ENCODE measurements at regions not wholly inside any gene's neighbourhood (a gene's known extent, or its start where the extent isn't known, plus 50 kb on each side); places are given as distances from the start of the nearest gene placed in this dataset.

DNA sequence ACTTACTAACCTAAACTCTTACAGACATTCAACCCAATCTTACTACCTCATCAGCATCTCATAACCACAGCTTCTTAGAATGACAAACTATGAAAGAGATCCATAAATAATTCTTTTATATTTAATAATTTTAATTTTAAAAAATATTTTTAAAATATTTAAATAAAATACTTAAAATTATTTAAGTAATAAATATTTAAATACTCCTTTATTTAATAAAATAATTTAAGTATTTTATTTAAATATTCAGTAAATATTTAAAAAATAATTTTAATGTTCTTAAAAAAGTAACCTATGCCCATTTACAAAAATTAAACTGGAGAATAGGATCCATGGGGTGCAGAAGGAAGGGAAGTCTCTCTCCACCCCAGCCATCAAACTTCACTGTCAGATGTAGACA, 627.3 kb upstream of the MGMT start:
- intact Hi-C loops (cut with micrococcal nuclease): no loop called here

DNA sequence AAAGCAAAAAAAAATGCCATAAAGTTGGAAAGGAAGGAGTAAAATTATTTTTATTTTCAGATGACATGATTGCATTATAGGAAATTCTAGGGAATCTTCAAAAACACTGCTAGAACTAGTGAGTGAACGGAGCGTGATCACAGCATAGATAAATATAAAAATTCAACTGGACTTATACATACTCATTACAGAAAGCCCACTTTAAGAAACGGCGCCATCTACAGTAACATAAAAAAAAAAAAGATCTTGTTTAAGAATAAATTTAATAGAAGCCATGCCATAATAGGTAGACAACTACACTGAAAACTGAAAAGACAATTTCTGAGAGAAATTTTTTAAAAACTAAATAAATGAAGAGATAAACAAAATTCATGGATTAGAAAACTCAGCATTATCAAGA, 623.1 kb upstream of the MGMT start:
- intact Hi-C loops (cut with micrococcal nuclease): no loop called here

DNA sequence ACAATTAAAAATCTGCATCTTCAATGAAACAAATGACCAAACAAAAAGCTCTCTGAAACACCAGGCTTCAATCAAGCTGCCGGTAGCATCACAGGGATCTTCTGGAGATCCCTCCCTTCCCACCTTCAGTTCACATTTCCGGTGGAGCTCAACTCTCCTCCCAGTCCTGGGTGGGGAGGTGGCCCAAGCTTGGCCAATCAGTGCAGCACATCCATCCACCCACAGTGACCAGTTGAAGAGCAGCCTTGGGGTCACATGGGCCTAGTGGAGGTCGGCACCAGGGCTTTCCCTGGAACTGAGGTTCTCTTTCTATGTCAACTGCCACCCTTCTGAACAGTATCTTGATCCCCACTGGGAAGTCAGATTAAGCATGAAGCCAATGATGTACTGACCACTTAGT, 620.1 kb upstream of the MGMT start:
- intact Hi-C loops (cut with micrococcal nuclease): no loop called here

DNA sequence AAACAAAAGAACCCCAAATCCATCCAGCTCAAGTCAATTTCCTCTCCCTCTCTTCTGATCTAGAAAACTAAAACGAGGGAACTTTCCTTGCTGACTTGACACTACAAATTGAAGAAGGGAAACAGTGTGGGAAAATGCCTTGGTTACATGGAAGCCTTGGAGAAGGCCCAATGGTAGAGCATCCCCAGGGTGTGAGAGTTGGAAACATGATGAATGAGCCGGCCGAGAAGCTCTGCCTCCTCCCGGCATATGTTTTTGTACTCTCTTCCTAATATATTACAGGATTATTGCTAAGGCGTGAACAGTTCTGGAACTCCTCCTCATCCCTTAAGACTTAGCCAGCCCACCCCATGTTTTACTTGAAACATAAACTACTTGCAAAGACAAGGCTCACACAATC, 618.2 kb upstream of the MGMT start:
- intact Hi-C loops (cut with micrococcal nuclease): no loop called here

DNA sequence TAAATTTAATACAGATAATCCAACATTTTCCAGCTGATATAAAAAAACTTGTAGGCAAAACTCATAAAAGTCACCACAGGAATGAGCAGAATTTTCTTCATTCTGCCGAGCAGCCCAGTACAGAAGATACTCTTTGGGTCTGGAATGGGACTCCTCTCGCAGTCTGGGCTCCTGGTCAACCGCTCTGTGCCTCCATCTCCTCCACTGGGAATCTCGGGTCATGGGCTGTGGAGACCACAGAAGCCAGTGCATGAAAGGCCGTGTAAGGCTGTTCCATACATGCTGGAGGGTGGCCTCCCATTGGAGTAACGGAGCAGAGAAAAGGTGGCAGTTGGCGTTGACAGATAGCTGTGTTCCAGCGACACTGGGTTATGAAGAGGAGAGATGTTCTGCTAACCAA, 616.4 kb upstream of the MGMT start:
- intact Hi-C loops (cut with micrococcal nuclease): no loop called here

DNA sequence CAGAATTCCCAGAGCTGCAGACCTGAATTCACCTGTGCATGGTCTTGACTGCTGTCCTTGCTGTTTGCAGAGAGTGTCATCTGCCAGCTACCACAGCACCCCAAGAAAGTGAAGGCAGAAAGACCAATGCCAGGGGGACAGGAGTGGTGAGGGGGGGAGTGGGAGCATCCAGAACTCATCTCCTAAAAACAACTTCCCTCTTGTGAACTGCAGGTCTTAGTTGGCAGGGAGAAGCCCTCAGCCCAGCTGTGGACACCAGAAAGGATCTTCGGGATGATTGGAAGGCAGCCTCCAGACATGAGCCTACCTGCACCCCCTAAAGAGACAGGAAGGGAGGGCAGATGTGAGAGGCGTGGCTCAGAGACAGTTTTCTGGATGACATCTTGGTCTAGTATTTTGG, 615.8 kb upstream of the MGMT start:
- intact Hi-C loops (cut with micrococcal nuclease): no loop called here

DNA sequence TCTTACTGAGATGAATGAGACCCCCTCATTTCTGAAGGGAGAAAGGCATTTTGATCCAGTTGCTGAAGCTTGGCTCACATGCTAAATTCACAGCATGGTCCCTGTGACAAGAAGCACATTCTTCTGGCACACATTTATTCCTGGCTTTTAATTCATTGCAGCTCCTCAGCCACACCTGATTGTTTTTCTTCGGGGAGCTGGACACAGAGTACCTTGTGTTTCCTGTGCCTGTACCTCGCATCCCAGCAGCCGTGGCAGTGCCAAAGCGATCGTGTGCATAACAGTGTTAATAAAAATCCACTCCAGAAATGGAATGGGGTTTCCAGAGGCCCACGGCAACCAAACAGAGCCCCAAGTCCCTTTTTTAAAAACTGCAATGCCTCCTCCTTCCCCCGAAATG, 615.3 kb upstream of the MGMT start:
- intact Hi-C loops (cut with micrococcal nuclease): no loop called here

DNA sequence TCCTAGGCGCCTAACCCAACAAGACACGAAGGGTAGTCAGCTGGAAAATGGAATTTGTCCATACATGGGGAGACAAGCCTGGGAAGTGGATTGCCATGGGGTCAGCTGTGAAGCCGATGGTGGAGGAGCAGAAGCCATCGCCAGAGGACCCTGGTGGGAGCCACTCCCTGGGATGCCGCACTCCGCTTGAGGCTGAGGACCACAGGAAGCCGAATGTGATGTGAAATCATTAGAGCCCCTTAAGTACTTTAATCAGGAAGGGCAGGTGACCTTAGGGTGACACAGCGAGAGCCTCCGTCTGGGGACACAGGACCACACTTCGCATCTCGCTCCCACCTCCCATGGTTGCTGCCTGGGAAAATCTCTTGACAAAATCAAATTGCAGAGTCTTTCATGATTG, 614.6 kb upstream of the MGMT start:
- intact Hi-C loops (cut with micrococcal nuclease): no loop called here

DNA sequence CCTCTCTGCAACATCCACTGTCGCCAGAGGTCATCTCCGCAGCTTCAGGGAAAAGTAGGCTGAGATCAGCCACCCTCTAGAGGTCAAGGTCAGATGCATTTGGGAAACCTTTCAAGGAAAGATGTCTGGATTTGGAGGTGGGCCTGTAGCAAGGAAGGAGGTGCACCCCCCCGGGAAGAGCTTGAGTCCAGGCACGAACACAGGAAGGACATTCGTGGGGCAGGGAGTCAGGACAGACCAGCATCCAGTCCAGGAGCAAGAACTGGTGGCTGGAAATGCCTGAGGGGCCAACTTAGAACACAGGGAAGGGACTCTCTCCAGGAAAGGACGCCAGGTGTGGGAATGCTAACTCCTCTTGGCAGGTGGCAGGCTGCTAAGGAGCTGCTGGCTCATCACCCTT, 614.1 kb upstream of the MGMT start:
- intact Hi-C loops (cut with micrococcal nuclease): no loop called here

DNA sequence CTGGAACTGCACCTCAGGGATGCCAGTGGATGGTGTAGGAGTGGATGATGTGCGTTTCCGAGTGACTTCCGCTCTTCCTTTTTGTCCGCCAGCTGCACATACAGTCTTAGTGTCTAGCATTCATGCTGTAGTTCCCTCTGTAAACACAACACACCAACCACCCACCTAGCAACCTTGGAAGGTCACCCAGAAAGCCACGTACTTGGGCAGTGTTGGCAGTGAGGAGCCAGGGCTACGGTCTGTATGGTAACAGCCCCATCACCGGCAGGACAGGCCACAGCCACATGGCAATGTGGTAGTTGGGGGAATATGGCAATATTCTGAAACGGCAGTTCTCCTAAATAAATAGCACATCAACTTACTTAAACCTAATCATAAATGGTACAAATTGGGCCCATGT, 613.5 kb upstream of the MGMT start:
- intact Hi-C loops (cut with micrococcal nuclease): no loop called here

DNA sequence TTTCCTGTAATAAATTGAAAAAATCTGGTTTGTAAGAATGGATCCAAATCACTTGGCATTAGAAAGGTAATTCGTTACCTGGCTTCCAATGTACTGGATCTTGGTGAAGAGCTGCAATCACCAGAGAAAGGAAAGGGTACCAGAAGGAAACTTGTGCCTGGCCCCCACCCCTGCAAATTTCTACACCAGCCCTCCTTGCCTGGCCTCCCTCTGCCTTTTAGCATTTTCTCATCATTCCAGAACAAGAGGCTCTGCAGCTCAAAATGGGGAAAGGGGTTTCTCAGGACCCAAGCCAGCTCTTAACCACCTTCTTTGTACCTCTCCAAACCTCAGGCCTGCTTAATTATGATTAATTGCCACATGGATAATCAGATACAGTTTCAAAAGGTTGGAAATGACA, 612.8 kb upstream of the MGMT start:
- intact Hi-C loops (cut with micrococcal nuclease): no loop called here

DNA sequence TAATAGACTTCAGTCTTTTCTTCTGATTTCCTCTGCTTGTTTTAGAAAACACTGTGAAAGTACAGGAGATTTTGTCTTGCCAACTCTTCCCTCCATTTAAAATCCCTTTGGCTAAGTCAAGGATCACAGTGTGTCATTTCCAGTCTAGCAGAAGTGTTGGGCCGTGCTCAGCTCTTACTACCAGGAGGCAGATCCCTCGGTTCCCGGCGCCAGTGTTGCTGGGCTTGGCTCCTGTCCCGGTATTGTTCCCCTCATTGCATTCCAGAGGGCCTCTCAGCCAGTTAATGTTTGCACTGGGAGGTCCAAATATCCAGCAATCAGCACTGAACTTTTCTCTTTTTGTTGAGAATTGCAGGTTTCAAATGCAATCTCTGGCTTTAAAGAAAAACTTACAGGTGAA, 612.1 kb upstream of the MGMT start:
- intact Hi-C loops (cut with micrococcal nuclease): no loop called here

DNA sequence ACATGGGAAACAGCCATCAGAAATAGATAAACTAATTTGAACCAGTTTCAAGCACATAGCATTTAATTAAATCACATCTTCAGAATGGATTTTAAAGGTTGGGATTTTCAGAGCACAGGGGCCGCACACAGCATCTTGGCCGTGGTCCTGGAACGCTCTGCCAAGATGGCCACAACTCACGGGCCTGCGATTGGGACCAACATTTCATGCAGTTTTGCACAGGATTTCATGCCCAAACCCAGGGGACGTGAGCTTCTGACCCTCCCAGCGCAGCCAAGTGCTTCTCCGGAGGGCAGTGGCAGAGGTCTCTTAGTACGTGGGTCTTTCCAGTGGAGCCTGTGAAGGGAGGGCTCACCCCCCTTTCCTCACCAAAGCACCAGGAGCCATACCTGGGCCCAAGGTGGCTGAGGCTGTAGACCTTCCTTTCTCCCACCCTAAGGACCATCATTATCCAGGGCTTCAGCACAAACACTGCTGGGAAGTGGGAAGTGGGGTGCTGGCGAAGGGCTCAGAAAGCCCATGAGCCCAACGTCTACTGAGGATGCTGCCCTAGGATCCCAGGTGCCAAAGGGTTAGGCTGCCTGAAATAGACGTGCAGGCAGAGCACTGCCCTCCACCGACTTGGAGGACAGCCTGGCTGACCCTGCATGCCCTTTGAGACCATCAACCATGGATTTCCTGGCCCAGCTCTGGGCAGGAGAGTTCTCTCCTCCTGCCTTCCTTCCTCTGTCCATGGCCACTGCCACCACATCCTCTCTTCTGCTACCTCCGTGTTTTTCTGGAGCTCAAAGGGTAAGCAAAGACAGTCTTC, 611.2 kb upstream of the MGMT start:
- intact Hi-C loops (cut with micrococcal nuclease): no loop called here

DNA sequence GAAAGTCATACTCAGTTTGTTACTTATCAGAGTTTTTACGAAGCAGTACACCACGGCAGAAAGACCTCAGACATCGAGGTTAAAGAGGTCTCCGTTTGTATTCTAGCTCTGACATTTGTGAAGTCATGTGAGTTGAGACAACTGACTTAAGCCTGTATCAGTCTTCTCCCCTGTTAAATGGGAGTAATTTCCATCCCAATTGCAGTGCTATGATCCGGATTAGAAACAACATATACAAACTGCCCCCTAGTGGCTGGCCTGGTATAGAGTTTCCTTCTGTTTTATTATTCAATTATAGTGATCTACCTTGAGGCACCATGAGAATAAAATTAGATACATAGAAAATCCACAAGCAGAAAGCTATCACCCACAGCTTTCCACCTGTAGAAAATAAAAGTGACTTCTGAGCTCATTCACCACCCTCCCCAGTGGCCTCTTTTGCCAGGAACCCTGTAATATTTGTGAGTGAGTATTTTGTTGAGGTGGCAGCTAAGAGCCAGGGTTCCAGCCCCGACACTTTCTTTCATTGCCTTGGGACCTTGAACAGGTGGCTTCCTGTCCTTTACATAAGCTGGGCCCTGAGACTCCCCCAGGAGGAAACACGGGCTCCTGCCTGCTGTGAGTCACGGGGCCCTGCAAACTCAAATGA, 607.2 kb upstream of the MGMT start:
- intact Hi-C loops (cut with micrococcal nuclease): no loop called here

DNA sequence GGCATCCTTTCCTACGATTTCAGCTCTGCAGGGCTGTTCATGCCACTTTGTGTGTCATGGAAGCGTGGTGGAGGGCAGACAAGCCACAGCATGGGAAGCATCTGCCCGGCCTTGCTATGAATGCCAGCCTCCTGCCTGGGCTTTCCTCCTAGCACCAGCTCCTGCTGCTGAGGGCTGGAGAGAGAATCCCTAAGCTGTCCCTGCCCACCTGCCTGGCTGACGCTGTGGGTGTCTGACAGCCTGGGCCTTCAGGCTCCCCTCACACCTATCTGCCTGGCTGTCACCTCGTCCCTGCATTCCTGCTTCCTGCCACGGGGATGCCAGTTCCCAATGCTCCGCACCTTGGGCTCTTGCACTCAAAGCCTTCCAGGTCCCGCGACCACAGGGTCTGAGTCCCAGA, 606.5 kb upstream of the MGMT start:
- intact Hi-C loops (cut with micrococcal nuclease): no loop called here

DNA sequence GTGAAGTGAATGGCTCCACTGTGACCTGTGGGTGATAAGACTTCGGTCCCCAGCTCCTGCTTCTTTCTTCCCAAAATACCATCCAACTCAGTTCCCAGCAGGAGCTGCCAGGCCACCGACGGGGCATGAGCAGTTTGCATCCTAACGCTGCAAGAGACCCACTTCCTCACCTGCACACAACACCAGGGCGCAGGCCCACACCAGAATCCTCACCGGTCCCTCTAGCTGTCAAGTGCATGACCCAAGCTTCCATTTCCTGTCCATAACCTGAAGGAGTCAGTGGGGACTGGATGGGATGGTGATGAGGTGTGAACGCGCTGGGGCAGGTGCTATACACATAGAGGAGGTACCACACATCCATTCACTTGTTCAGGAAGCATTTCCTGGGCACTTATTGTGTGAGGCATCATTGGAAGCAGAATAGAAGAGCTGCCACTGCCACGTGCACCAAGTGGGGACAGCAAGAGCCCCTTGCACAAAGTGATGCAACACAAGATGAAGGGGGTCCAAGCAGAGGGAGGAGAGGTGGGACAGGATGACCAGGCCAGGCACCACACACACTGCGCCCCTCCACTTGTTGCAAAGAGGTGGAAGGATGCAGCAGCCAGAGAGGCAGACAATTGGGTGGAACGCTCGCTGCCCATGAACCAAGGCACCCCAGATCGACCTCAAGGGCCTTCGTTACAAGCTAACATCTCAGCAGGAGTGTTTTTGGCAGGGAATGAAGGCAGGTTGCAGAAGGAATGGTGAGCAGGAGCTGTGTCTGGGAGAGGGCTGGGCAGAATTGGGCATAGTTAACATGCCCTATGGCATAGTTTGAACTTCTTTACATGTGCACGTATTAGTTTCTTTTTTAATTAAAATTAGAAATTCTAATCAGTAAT, 605.8 kb upstream of the MGMT start:
- intact Hi-C loops (cut with micrococcal nuclease): no loop called here

DNA sequence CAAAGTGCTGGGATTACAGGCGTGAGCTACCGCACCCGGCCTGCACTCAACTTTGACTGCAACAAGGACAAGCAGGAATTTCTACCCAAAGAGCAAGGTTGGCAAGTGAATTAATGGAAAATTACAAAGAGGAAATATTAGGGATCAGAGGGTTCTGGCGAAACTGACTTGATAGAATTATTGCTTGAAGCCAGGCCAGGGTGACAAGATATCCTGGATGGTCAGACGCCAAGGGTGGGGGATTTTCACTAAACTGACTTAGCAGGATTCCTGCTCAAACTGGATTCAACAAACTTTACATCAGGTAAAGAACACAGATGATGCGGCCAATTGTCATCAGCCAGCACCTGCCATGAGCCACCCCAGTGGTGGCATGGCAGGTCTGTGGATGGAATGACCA, 603.6 kb upstream of the MGMT start:
- intact Hi-C loops (cut with micrococcal nuclease): no loop called here

DNA sequence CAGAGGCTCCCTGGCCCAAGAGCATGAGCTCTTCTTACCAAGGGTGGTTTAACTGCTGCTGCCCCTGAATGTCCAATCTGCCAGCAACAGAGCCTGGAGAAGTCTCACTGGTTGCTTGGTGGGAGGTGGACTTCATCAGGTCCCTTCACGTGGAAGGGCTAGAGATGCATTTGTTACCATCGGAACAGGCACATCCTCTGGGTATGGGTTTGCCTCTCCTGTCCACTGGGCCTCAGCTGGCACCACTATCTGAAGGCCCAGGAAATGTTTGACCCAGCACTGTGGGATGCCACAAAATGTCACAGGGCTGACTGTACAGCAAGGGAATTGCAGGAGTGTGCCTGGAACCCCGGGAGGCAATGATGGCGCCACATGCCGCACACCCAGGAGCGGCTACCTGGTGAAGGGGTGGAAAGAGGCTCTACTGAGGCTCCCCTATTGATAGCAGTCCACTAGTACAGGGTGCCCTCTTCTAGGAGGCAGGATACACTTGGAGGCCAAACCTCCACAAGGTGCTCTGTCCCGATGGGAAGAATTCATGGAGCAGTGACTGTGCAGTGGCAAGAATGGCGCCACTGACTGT, 603.1 kb upstream of the MGMT start:
- intact Hi-C loops (cut with micrococcal nuclease): no loop called here

DNA sequence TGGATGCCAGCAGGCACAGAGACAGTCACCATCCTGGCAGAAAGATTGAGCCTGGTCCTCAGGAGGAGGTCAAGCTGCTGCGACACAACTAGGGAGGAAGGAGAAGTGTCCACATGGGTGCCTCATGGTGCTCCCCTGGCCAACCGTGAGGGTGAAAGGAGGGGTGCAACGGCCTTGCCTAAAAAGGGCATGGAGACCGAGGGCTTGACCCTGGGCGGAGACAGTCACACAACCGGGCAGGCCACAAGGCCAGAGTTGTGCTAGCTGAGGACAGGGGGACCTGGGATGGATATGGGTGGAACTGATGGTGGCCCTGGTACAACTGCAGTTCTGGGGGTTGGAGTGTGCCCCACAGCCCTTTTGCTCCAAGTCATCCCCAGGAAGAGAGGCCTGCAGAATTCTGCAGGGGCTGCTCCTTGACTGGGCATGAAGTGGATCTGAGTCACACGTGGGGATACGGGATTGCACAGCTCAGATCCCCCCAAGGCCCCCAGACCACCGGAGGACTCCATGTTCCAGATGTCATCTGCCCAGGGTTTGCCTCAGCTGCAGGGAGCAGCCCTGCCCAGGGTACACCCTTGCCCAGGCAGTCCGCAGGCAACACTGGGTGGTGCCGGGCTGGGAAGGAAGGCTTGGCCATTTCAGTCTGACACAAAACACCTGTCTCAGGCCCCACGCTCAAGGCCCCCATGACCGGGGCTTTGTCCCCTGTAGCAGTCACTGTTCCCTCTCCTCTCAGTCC, 602.3 kb upstream of the MGMT start:
- intact Hi-C loops (cut with micrococcal nuclease): no loop called here

DNA sequence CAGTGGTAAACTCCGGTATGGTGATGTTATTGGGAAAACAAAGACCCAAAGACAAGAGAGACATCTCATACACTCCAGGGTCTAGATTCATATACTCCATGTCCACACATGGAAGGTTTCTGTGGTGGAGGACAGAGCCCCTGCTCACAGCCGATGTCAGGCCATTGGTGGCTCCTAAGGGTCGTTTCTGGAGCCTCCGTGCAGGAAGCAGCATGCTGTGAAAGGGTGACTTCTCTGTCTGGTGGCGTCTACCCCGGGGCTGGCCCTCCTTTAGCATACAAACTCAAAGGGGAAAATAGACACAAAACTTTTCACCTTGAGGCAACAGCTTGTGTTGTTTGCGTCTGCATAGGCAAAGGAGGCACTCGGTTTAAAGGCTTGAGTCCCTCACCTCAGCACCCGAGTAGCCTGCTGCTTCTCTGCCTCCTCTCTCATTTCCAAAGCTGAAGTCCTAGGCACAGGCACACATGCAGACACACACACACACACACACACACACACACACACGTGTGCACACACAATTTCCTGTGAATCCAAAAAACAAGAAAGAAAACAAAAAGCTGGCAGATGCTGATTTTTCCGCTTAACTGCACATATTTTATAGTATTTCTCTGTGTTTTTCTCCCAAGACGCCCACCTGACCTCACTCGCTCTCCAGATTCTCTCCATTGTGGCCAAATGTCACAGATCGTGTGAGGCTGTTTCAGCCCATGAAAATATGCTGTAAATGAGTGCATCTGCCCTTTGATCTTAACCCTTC, 601.4 kb upstream of the MGMT start:
- intact Hi-C loops (cut with micrococcal nuclease): no loop called here

DNA sequence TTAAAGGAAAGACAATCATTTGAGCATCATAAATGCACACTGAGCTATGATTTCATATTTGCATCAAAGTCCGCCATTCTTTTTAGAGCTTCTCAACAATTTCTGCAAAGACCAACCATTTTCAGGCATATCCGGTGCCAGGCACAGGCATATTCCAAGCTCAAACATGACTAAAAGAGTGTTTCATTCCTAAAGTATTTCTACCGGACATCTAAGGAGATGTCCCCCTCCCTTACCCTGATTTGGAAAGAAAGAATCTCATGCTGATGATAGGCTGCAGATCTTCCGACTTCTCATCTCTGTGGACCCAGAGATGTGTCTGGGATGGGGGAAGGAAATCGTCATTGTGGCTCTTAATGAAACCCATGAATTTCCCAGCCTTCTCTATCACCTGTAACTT, 600.5 kb upstream of the MGMT start:
- intact Hi-C loops (cut with micrococcal nuclease): no loop called here
